Fibroblast of the aortic adventitia (primary cell): ENCODE measurements at regions not wholly inside any gene's neighbourhood (a gene's known extent, or its start where the extent isn't known, plus 50 kb on each side); places are given as distances from the start of the nearest gene placed in this dataset.
"Not testable (repeated sequence)": the region's sequence is repeated elsewhere in the genome, so short reads cannot be mapped to it uniquely, and the experiment has no call there.

ENCODE experiments used
- DNase-seq: peaks from one replicate; pipeline ENCODE4 v3.0.0-alpha.2; 2010; ENCODE audit warnings: low read depth
- H3K4me3 ChIP-seq: 2 replicates; pipeline ENCODE4 v1.5.1; 2011; ENCODE audit warnings: low read depth, mild to moderate bottlenecking, control low read depth, low read length, moderate library complexity
- TF ChIP-seq, protein P1 (sequence below): IDR thresholded peaks from 2 replicates; pipeline ENCODE4 v1.5.1; 2011; ENCODE audit warnings: mild to moderate bottlenecking, low read length, control low read depth, inconsistent platforms; ENCODE audit not compliant: insufficient read depth

DNA sequence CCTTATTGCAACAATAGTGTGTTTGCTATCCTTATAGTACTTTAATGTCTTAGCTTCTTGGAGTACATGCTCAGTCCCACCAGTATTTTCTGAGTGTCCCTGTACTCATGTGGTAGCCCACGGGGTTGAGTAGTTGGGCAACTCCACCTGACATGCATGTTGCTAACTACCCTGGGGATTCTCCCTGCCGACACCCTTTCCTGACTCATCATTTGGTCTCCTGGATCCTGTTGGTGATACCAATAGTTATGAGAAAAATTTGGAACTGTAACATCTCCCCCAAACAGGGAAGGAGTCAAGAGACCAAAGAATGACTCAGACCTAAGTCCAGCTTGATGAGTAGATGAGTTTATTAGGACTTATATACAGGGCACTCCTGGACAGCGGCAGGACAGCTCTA, 101.6 kb downstream of the BRMS1L start:
- TF ChIP-seq, protein P1, sequence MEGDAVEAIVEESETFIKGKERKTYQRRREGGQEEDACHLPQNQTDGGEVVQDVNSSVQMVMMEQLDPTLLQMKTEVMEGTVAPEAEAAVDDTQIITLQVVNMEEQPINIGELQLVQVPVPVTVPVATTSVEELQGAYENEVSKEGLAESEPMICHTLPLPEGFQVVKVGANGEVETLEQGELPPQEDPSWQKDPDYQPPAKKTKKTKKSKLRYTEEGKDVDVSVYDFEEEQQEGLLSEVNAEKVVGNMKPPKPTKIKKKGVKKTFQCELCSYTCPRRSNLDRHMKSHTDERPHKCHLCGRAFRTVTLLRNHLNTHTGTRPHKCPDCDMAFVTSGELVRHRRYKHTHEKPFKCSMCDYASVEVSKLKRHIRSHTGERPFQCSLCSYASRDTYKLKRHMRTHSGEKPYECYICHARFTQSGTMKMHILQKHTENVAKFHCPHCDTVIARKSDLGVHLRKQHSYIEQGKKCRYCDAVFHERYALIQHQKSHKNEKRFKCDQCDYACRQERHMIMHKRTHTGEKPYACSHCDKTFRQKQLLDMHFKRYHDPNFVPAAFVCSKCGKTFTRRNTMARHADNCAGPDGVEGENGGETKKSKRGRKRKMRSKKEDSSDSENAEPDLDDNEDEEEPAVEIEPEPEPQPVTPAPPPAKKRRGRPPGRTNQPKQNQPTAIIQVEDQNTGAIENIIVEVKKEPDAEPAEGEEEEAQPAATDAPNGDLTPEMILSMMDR = no peak
- no peak overlapping the region for H3K4me3 ChIP-seq
- DNase-seq = no peak

DNA sequence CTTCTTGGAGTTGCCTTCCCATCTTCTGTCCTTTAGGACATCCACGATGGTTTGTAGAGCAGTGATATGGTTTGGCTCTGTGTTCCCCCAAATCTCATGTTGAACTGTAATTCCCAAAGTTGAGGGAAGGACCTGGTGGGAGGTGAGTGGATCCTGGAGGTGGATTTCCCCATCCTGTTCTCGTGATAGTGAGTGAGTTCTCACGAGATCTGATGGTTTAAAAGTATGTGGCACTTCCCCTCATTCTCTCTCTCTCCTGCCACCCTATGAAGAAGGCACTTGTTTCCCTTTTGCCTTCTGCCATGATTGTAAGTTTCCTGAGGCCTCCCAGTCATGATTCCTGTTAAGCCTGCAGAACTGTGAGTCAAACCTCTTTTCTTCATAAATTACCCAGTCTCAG, 99.2 kb downstream of the BRMS1L start:
- no peak overlapping the region for H3K4me3 ChIP-seq
- no peak for DNase-seq
- TF ChIP-seq, protein P1 = no peak

DNA sequence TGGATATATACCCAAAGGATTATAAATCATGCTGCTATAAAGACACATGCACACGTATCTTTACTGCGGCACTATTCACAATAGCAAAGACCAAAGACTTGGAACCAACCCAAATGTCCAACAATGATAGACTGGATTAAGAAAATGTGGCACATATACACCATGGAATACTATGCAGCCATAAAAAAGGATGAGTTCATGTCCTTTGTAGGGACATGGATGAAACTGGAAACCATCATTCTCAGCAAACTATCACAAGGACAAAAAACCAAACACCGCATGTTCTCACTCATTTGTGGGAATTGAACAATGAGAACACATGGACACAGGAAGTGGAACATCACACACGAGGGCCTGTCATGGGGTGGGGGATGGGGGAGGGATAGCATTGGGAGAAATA, 96.5 kb downstream of the BRMS1L start:
- not testable (repeated sequence) for H3K4me3 ChIP-seq, DNase-seq

DNA sequence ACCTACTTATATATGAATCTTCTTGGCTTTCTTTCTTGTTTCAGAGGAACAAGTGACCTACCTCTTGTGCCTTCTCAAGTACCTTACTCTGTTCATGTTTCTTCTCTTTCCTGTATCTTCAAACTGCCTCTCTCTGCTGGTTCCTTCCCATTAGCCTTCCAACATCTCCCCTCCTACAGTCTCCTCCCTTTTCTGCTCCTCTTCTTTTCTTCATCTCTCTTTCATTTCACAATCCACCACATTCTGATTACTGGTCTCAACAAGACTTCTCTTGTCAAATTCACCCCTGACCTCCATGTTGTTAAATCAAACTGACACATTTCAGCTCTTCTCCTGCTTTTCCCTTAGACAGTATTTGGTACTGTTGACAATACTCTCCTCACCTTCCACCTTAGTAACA, 95.6 kb downstream of the BRMS1L start:
- DNase-seq = no peak
- H3K4me3 ChIP-seq = no peak overlapping the region
- TF ChIP-seq, protein P1 = no peak
